HUES6 (cell line): ENCODE measurements at regions not wholly inside any gene's neighbourhood (a gene's known extent, or its start where the extent isn't known, plus 50 kb on each side); places are given as distances from the start of the nearest gene placed in this dataset.
"Not testable (repeated sequence)": the region's sequence is repeated elsewhere in the genome, so short reads cannot be mapped to it uniquely, and the experiment has no call there.

Experiments used
- H3K27ac ChIP-seq: 2 replicates; pipeline ENCODE4 v1.7.0; 2013; ENCODE audit warnings: low read depth, mild to moderate bottlenecking, low read length, inconsistent platforms
- H3K27me3 ChIP-seq: 2 replicates; pipeline ENCODE4 v1.6.1; 2013; ENCODE audit warnings: low read length; ENCODE audit not compliant: control insufficient read depth, insufficient read depth
- H3K36me3 ChIP-seq: 2 replicates; pipeline ENCODE4 v1.6.1; 2013; ENCODE audit warnings: low read length; ENCODE audit not compliant: control insufficient read depth, insufficient read depth
- H3K4me1 ChIP-seq: 2 replicates; pipeline ENCODE4 v1.6.1; 2013; ENCODE audit warnings: low read length; ENCODE audit not compliant: control insufficient read depth, insufficient read depth
- H3K4me3 ChIP-seq: 2 replicates; pipeline ENCODE4 v1.5.1; 2013; ENCODE audit warnings: low read depth, low read length
- H3K9ac ChIP-seq: one replicate; pipeline ENCODE4 v1.6.1; 2013; ENCODE audit warnings: mild to moderate bottlenecking, low read length
- H3K9me3 ChIP-seq: 2 replicates; pipeline ENCODE4 v1.6.1; 2013; ENCODE audit warnings: low read depth, low read length; ENCODE audit not compliant: control insufficient read depth, insufficient read depth

DNA sequence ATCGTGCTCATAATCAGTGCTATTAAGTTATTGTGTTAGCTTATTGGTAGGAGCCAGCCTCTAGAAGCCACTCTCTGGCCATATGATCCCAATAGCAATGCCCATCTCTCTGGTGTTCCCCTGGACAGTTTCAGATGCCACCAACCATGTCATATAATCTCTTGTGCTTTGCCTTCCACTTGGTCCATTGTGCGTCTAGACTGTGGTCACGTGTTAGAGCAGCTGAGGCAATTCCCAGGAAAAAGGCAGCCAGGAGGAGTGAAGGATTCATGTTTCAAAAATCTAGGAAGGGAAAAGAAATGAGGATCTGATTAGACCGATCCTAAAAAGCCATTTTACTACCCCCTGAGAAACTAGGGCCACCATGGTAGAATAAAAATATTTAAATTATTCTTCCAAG is 58.6 kb upstream of the AGAP9 start:
- not testable (repeated sequence) for H3K9me3 ChIP-seq, H3K4me3 ChIP-seq, H3K36me3 ChIP-seq, H3K27me3 ChIP-seq, H3K4me1 ChIP-seq, H3K27ac ChIP-seq, H3K9ac ChIP-seq

DNA sequence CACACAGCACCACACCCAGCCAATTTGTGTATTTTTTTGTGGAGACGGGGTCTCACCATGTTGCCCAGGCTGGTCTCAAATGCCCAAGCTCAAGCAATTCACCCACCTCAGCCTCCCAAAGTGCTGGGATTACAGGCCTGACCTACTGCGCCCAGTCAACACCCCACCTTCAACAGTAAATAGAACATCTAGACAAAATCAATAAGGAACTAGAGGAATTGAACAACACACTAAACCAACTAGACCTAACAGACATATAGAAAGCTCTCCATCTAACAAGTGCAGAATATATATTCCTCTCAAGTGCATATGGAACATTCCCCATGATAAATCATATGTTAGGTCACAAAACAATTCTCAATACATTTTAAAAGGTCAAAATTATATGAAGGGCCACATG is 56.6 kb upstream of the AGAP9 start:
- H3K27me3 ChIP-seq, H3K9ac ChIP-seq, H3K36me3 ChIP-seq, H3K4me1 ChIP-seq, H3K4me3 ChIP-seq, H3K27ac ChIP-seq, H3K9me3 ChIP-seq: not testable (repeated sequence)

DNA sequence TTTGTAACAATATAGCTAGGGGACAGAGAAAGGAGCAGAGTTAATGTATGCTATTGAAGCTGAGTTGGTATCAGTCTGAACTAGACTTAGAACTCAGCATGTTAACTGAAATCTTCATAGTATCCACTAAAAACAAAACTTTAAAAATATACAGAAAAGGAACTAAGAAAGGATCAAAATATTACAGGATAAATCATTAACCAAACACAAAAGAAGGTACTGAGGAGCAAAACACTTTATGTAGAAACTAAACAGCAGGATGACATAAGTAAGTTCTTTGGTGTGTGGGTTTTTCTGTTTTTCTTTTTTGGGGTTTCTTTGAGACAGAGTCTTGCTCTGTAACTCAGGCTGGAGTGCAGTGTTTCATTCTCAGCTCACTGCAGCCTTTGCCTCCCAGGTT is 55.1 kb upstream of the AGAP9 start:
- H3K9me3 ChIP-seq, H3K9ac ChIP-seq, H3K27ac ChIP-seq, H3K36me3 ChIP-seq, H3K4me3 ChIP-seq, H3K4me1 ChIP-seq, H3K27me3 ChIP-seq: not testable (repeated sequence)
